HG03064 (cell line): ENCODE measurements at regions not wholly inside any gene's neighbourhood (a gene's known extent, or its start where the extent isn't known, plus 50 kb on each side); places are given as distances from the start of the nearest gene placed in this dataset.

ENCODE experiments used
- ATAC-seq: cut with Tn5 transposase; IDR thresholded peaks from one replicate; pipeline ENCODE4 v1.9.1; 2021; ENCODE audit warnings: low read depth; ENCODE audit not compliant: unreplicated experiment

GRCh38 chr13:106433066-106433465 lies 102.4 kb downstream of the EFNB2 start:
- no peak for ATAC-seq

GRCh38 chr13:106432636-106433035 lies 102.8 kb downstream of the EFNB2 start:
- ATAC-seq = no peak

GRCh38 chr13:106426909-106427308 lies 108.6 kb downstream of the EFNB2 start:
- ATAC-seq = no peak

- no peak for ATAC-seq
These were observed 109.8 kb downstream of the EFNB2 start for GRCh38 chr13:106425661-106426060.

GRCh38 chr13:106424805-106425204 lies 110.7 kb downstream of the EFNB2 start:
- no peak for ATAC-seq

- ATAC-seq = no peak
These were observed 111.9 kb downstream of the EFNB2 start for GRCh38 chr13:106423530-106423929.

GRCh38 chr13:106418556-106418955 lies 116.9 kb downstream of the EFNB2 start:
- ATAC-seq = no peak

GRCh38 chr13:106417467-106418110 lies 117.9 kb downstream of the EFNB2 start:
- ATAC-seq = no peak

- ATAC-seq = no peak
These were observed 118.8 kb downstream of the EFNB2 start for GRCh38 chr13:106416645-106417044.

- ATAC-seq = no peak
These were observed 119.5 kb downstream of the EFNB2 start for GRCh38 chr13:106415971-106416370.

GRCh38 chr13:106415442-106415841 lies 120.0 kb downstream of the EFNB2 start:
- no peak for ATAC-seq

- no peak for ATAC-seq
These were observed 128.1 kb downstream of the EFNB2 start for GRCh38 chr13:106407338-106407737.

- ATAC-seq = no peak
These were observed 129.7 kb downstream of the EFNB2 start for GRCh38 chr13:106405731-106406130.

- ATAC-seq = no peak
These were observed 132.2 kb downstream of the EFNB2 start for GRCh38 chr13:106403280-106403679.

GRCh38 chr13:106402866-106403265 lies 132.6 kb downstream of the EFNB2 start:
- ATAC-seq = no peak

GRCh38 chr13:106401081-106401480 lies 134.4 kb downstream of the EFNB2 start:
- ATAC-seq = no peak

- ATAC-seq = no peak
These were observed 135.2 kb downstream of the EFNB2 start for GRCh38 chr13:106400289-106400688.

GRCh38 chr13:106398289-106398688 lies 137.2 kb downstream of the EFNB2 start:
- ATAC-seq = no peak

- ATAC-seq = no peak
These were observed 141.7 kb downstream of the EFNB2 start for GRCh38 chr13:106393776-106394175.

GRCh38 chr13:106391681-106392080 lies 143.8 kb downstream of the EFNB2 start:
- no peak for ATAC-seq

GRCh38 chr13:106391271-106391670 lies 144.2 kb downstream of the EFNB2 start:
- ATAC-seq = no peak

GRCh38 chr13:106390367-106390766 lies 145.1 kb downstream of the EFNB2 start:
- ATAC-seq = no peak

GRCh38 chr13:106385654-106386053 lies 149.8 kb downstream of the EFNB2 start:
- no peak for ATAC-seq
